NT2/D1 (cell line): ENCODE measurements at regions not wholly inside any gene's neighbourhood (a gene's known extent, or its start where the extent isn't known, plus 50 kb on each side); places are given as distances from the start of the nearest gene placed in this dataset.

Experiments
- SUZ12 ChIP-seq: IDR thresholded peaks from 2 replicates; pipeline ENCODE4 v1.6.1; 2011; ENCODE audit not compliant: insufficient read length, insufficient read depth; ENCODE audit errors: extremely low read depth
- YY1 ChIP-seq: IDR thresholded peaks from 2 replicates; pipeline ENCODE4 v1.6.1; 2011; ENCODE audit not compliant: insufficient read length, insufficient read depth
- ZNF274 ChIP-seq: IDR thresholded peaks from 2 replicates; pipeline ENCODE4 v1.6.1; 2011; ENCODE audit warnings: mild to moderate bottlenecking, low read depth, low read length

DNA sequence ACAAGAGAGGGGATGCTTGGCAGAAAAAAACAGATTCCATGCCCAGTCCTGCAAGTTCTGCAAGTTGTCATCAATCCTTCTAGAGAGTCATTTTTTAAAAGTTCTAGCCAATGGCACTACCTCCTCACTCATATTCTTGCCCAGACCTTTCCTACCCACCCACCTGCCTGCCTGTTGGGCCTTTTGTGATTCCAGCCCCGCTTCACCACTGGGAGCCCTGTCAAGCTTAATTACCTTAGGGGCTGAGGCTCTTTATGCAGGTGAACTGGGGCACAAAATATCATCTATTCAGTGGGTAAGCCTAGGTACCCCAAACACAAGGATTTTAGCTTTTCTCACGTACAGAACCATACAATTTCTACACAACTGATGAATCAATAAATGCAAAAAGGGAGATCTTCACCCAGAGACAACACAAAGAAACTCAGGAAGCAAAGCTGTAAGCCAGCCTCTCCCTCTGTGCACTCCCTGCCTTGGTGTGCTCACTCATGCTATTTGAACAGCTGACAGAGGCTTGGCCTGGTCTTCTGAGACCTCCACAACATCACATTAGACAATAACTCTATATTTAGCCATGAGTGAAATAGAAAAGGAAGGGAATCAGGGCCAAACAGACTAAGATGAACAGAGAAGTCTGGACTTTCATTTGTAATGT, 222.6 kb downstream of the HTR7 start:
- no peak for TF ChIP-seq ZNF274
- no peak for TF ChIP-seq YY1
- TF ChIP-seq SUZ12: no peak
